ENCODE measurements at regions not wholly inside any gene's neighbourhood (a gene's known extent, or its start where the extent isn't known, plus 50 kb on each side); places are given as distances from the start of the nearest gene placed in this dataset.

- Histone ChIP-seq H3K27me3 (ENCODE audit: low read depth) (peaks cover 24% of the 10 kb centered on the region), H3K4me1 (peaks cover 13% of the 10 kb centered on the region), H3K36me3 (no peaks in the 10 kb centered on the region), H3K27ac (no peak overlapping the region), H3K4me3 (no peak overlapping the region), H3K9me3 (no peaks in the 10 kb centered on the region)
- intact Hi-C loops (cut with DNase I), result no loop called here
- no peak for ATAC-seq
- DNase-seq, result no peak
- TF ChIP-seq, protein P1, sequence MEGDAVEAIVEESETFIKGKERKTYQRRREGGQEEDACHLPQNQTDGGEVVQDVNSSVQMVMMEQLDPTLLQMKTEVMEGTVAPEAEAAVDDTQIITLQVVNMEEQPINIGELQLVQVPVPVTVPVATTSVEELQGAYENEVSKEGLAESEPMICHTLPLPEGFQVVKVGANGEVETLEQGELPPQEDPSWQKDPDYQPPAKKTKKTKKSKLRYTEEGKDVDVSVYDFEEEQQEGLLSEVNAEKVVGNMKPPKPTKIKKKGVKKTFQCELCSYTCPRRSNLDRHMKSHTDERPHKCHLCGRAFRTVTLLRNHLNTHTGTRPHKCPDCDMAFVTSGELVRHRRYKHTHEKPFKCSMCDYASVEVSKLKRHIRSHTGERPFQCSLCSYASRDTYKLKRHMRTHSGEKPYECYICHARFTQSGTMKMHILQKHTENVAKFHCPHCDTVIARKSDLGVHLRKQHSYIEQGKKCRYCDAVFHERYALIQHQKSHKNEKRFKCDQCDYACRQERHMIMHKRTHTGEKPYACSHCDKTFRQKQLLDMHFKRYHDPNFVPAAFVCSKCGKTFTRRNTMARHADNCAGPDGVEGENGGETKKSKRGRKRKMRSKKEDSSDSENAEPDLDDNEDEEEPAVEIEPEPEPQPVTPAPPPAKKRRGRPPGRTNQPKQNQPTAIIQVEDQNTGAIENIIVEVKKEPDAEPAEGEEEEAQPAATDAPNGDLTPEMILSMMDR (IDR thresholded peaks at IDR 0.05), result no peak
Measured at GRCh38 chr17:72338304-72338703, 217.5 kb downstream of the SOX9 start.

GRCh38 chr17:72338847-72339790, 218.3 kb downstream of the SOX9 start:
- H3K9me3 ChIP-seq, result no peaks in the 10 kb centered on the region
- H3K4me3 ChIP-seq, result no peak overlapping the region
- DNase-seq (no peak), ATAC-seq (peak; percentile 43 to 51)
- H3K27ac ChIP-seq, result no peak overlapping the region
- H3K27me3 ChIP-seq (ENCODE audit: low read depth), result peaks cover 27% of the 10 kb centered on the region
- peaks cover 13% of the 10 kb centered on the region for H3K4me1 ChIP-seq
- intact Hi-C loops (cut with DNase I), result no loop called here
- no peaks in the 10 kb centered on the region for H3K36me3 ChIP-seq
- TF ChIP-seq, protein P1 (IDR thresholded peaks at IDR 0.05), result no peak

GRCh38 chr17:72340836-72341235, 220.0 kb downstream of the SOX9 start:
- peaks cover 13% of the 10 kb centered on the region for H3K4me1 ChIP-seq
- no peak overlapping the region for H3K27ac ChIP-seq
- intact Hi-C loops (cut with DNase I), result no loop called here
- no peak for DNase-seq
- TF ChIP-seq, protein P1 (IDR thresholded peaks at IDR 0.05), result no peak
- H3K4me3 ChIP-seq, result no peak overlapping the region
- H3K27me3 ChIP-seq (ENCODE audit: low read depth), result peaks cover 22% of the 10 kb centered on the region
- H3K9me3 ChIP-seq, result no peaks in the 10 kb centered on the region
- no peaks in the 10 kb centered on the region for H3K36me3 ChIP-seq
- ATAC-seq, result no peak

DNA sequence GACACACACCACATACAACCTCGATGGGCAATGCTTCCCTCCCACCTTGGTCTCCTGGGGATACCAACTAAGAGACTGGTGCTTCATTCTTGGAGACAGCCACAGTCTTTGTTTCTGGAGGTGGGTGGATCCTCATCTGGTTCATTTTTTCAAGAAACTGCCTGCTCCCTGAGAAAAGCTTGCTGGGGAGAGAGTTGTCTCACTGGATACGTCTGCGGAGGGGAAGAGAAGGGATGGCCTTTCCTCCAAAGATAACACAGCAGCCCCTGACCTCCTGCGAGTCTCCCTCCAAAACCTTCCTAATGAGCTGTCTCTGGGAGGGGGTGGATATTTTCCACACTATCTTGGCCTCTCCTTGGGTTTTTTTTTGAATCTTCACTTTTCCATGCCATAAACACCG, 221.2 kb downstream of the SOX9 start:
- H3K27me3 ChIP-seq (ENCODE audit: low read depth), result peaks cover 22% of the 10 kb centered on the region
- H3K4me3 ChIP-seq, result no peak overlapping the region
- TF ChIP-seq, protein P1 (IDR thresholded peaks at IDR 0.05), result no peak
- intact Hi-C loops (cut with DNase I), result no loop called here
- DNase-seq (no peak), ATAC-seq (no peak)
- no peaks in the 10 kb centered on the region for H3K36me3 ChIP-seq
- no peaks in the 10 kb centered on the region for H3K9me3 ChIP-seq
- peaks cover 13% of the 10 kb centered on the region for H3K4me1 ChIP-seq
- H3K27ac ChIP-seq, result no peak overlapping the region

DNA sequence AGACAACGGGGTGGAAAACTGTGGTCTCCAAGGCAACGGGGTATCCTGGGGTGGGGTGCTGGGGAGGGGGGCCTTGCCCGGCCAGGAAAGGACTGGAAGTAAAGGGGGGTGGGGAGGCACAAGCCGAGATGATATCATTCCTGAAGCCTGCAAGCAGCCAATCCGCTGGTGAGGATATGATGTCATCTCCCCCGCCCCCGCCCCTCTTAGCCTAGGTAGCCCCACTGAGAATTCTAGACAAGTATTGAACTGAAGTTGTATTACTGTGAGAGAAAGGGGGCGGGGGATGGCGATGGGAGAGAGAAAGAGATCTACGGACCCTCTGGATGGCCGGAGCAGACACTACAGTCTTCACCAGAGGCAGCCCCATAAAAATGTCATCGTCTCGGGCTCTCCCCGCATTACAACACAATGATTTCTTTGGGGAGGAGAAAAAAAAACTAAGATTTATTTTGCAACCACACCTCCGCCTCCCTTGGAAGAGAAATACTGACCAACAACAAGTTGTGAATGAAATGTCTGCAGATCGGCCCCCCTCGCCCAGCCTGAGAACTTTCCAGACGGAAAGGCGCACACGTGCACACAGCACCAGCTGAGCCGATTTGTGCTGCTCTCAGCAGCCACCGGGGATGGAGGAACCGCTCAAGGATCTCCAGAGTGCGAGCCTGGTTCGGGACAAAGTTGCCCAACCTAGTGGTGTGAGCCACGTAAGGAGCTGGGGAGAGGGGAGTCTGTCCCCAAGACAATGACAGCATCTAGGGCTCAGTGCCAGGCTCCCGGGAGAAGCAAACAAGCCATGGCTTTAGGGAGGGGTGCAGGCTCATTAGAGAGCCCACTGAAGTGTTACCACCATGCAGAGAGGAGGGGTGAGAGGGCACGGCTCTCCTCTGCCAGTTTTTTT, 222.1 kb downstream of the SOX9 start:
- peak; percentile 57 for DNase-seq
- ATAC-seq, result peak; percentile 63 to 75
- no peak overlapping the region for H3K4me3 ChIP-seq
- H3K27ac ChIP-seq, result no peak overlapping the region
- H3K27me3 ChIP-seq (ENCODE audit: low read depth), result peaks cover 22% of the 10 kb centered on the region
- intact Hi-C loops (cut with DNase I), result no loop called here
- no peaks in the 10 kb centered on the region for H3K9me3 ChIP-seq
- peaks cover 13% of the 10 kb centered on the region for H3K4me1 ChIP-seq
- TF ChIP-seq, protein P1 (IDR thresholded peaks at IDR 0.05), result no peak
- H3K36me3 ChIP-seq, result no peaks in the 10 kb centered on the region
